Neural progenitor cell (in vitro differentiated cells): ENCODE measurements at regions not wholly inside any gene's neighbourhood (a gene's known extent, or its start where the extent isn't known, plus 50 kb on each side); places are given as distances from the start of the nearest gene placed in this dataset.

Experiments
- DNase-seq: peaks from one replicate; pipeline ENCODE4 v3.0.0-alpha.2; 2016; ENCODE audit warnings: low spot score
- H2AFZ ChIP-seq: fragments of 200-600 bp; sonication (generic); replicated peaks from 2 replicates; pipeline ENCODE4 v1.6.1; 2016; ENCODE audit warnings: antibody characterized with exemption
- H3F3A ChIP-seq: fragments of 200-600 bp; sonication (generic); 2 replicates; pipeline ENCODE4 v1.6.1; 2016; ENCODE audit warnings: antibody characterized with exemption, low read depth
- H3K27ac ChIP-seq: fragments of 200-600 bp; sonication (generic); 2 replicates; pipeline ENCODE4 v1.5.1; 2016; ENCODE audit warnings: mild to moderate bottlenecking
- H3K27me3 ChIP-seq: fragments of 200-600 bp; sonication (generic); 2 replicates; pipeline ENCODE4 v1.6.1; 2016; ENCODE audit warnings: mild to moderate bottlenecking, moderate library complexity
- H3K36me3 ChIP-seq: fragments of 200-600 bp; sonication (generic); 2 replicates; pipeline ENCODE4 v1.5.1; 2016
- H3K4me1 ChIP-seq: fragments of 200-600 bp; sonication (generic); 2 replicates; pipeline ENCODE4 v1.6.1; 2016; ENCODE audit warnings: mixed run types
- H3K4me2 ChIP-seq: fragments of 200-600 bp; sonication (generic); 2 replicates; pipeline ENCODE4 v1.6.1; 2016
- H3K4me3 ChIP-seq: fragments of 200-600 bp; sonication (generic); 2 replicates; pipeline ENCODE4 v1.5.1; 2016
- H3K79me2 ChIP-seq: fragments of 200-600 bp; sonication (generic); 2 replicates; pipeline ENCODE4 v1.6.1; 2016; ENCODE audit warnings: low read depth
- H3K9ac ChIP-seq: fragments of 200-600 bp; sonication (generic); 2 replicates; pipeline ENCODE4 v1.6.1; 2016
- H3K9me3 ChIP-seq: fragments of 200-600 bp; sonication (generic); 2 replicates; pipeline ENCODE4 v1.5.1; 2016; ENCODE audit warnings: low read depth
- H4K20me1 ChIP-seq: fragments of 200-600 bp; sonication (generic); 2 replicates; pipeline ENCODE4 v1.6.1; 2016; ENCODE audit warnings: low read depth
- H3K27ac Mint-ChIP-seq: 3 replicates; pipeline ENCODE4 v1.8.0; 2021; ENCODE audit warnings: mixed read lengths
- H3K27me3 Mint-ChIP-seq: 2 replicates; pipeline ENCODE4 v1.8.0; 2022; ENCODE audit warnings: low read depth, mild to moderate bottlenecking, inconsistent platforms, moderate library complexity, mixed read lengths; ENCODE audit not compliant: insufficient read depth
- H3K36me3 Mint-ChIP-seq: 3 replicates; pipeline ENCODE4 v1.8.0; 2021; ENCODE audit warnings: mixed read lengths
- H3K4me1 Mint-ChIP-seq: 3 replicates; pipeline ENCODE4 v1.8.0; 2021; ENCODE audit warnings: mixed read lengths
- H3K4me3 Mint-ChIP-seq: 3 replicates; pipeline ENCODE4 v1.8.0; 2021; ENCODE audit warnings: mild to moderate bottlenecking, moderate library complexity, mixed read lengths
- H3K9me3 Mint-ChIP-seq: 3 replicates; pipeline ENCODE4 v1.8.0; 2020; ENCODE audit warnings: mixed read lengths
- CTCF ChIP-seq: fragments of 200-600 bp; sonication (generic); IDR thresholded peaks from 2 replicates; pipeline ENCODE4 v1.5.1; 2017; ENCODE audit warnings: antibody characterized with exemption, mild to moderate bottlenecking
- EZH2 ChIP-seq: fragments of 200-600 bp; sonication (generic); IDR thresholded peaks from 2 replicates; pipeline ENCODE4 v1.6.1; 2017; ENCODE audit warnings: antibody characterized with exemption, mild to moderate bottlenecking, moderate library complexity
- EZH2phosphoT487 ChIP-seq: fragments of 200-600 bp; sonication (generic); IDR thresholded peaks from 2 replicates; pipeline ENCODE4 v1.6.1; 2017; ENCODE audit warnings: antibody characterized with exemption

GRCh38 chr3:3545360-3545759 lies 253.9 kb upstream of the LRRN1 start:
- Mint-ChIP-seq H3K27ac (no peak overlapping the region), H3K27me3 (peaks cover 2% of the 10 kb centered on the region), H3K4me3 (no peak overlapping the region), H3K4me1 (no peaks in the 10 kb centered on the region), H3K36me3 (no peaks in the 10 kb centered on the region), H3K9me3 (peaks cover 3% of the 10 kb centered on the region)
- no peak overlapping the region for H3K9ac ChIP-seq
- no peaks in the 10 kb centered on the region for H3K9me3 ChIP-seq
- H3K36me3 ChIP-seq = no peaks in the 10 kb centered on the region
- H3K27ac ChIP-seq = no peak overlapping the region
- no peak overlapping the region for H3K4me3 ChIP-seq
- H3K4me1 ChIP-seq = no peaks in the 10 kb centered on the region
- H4K20me1 ChIP-seq = no peaks in the 10 kb centered on the region
- H3K79me2 ChIP-seq = no peaks in the 10 kb centered on the region
- no peak for DNase-seq
- H3F3A ChIP-seq = no peaks in the 10 kb centered on the region
- H3K27me3 ChIP-seq = no peaks in the 10 kb centered on the region
- H2AFZ ChIP-seq = no peak overlapping the region
- TF ChIP-seq EZH2 (no peak), EZH2phosphoT487 (no peak), CTCF (no peak)
- H3K4me2 ChIP-seq = no peak overlapping the region

- Histone ChIP-seq H3K4me1 (no peaks in the 10 kb centered on the region), H3K36me3 (no peaks in the 10 kb centered on the region), H3K4me3 (no peak overlapping the region), H3K9me3 (no peaks in the 10 kb centered on the region), H3K79me2 (no peaks in the 10 kb centered on the region), H3F3A (no peaks in the 10 kb centered on the region), H3K4me2 (no peak overlapping the region), H4K20me1 (no peaks in the 10 kb centered on the region), H3K9ac (no peak overlapping the region), H3K27ac (no peak overlapping the region), H2AFZ (no peak overlapping the region), H3K27me3 (no peaks in the 10 kb centered on the region)
- Mint-ChIP-seq H3K9me3 (no peaks in the 10 kb centered on the region), H3K4me1 (peaks cover 14% of the 10 kb centered on the region), H3K27me3 (peaks cover 2% of the 10 kb centered on the region), H3K36me3 (no peaks in the 10 kb centered on the region), H3K27ac (no peak overlapping the region), H3K4me3 (no peak overlapping the region)
- DNase-seq = no peak
- TF ChIP-seq EZH2phosphoT487 = no peak
- no peak for TF ChIP-seq CTCF
- no peak for TF ChIP-seq EZH2
Measured at GRCh38 chr3:3538451-3538850, 260.8 kb upstream of the LRRN1 start.

GRCh38 chr3:3532508-3532907 lies 266.7 kb upstream of the LRRN1 start:
- TF ChIP-seq CTCF (no peak), EZH2phosphoT487 (no peak), EZH2 (no peak)
- no peaks in the 10 kb centered on the region for H3K36me3 Mint-ChIP-seq

GRCh38 chr3:3531476-3531875 lies 267.8 kb upstream of the LRRN1 start:
- no peaks in the 10 kb centered on the region for H3K36me3 ChIP-seq
- DNase-seq = no peak
- no peak overlapping the region for H2AFZ ChIP-seq
- no peaks in the 10 kb centered on the region for H3K4me1 ChIP-seq
- H3K27ac Mint-ChIP-seq = no peak overlapping the region
- H3K27me3 ChIP-seq = no peaks in the 10 kb centered on the region
- H3K9me3 Mint-ChIP-seq = no peaks in the 10 kb centered on the region
- no peaks in the 10 kb centered on the region for H3K4me1 Mint-ChIP-seq
- no peak overlapping the region for H3K4me2 ChIP-seq
- H3F3A ChIP-seq = no peaks in the 10 kb centered on the region
- no peak overlapping the region for H3K27ac ChIP-seq
- H3K79me2 ChIP-seq = no peaks in the 10 kb centered on the region
- H4K20me1 ChIP-seq = no peaks in the 10 kb centered on the region
- H3K9ac ChIP-seq = no peak overlapping the region
- no peaks in the 10 kb centered on the region for H3K9me3 ChIP-seq
- H3K27me3 Mint-ChIP-seq = no peaks in the 10 kb centered on the region
- H3K36me3 Mint-ChIP-seq = no peaks in the 10 kb centered on the region
- TF ChIP-seq CTCF = no peak
- no peak for TF ChIP-seq EZH2phosphoT487
- no peak for TF ChIP-seq EZH2
- H3K4me3 ChIP-seq = no peak overlapping the region
- no peak overlapping the region for H3K4me3 Mint-ChIP-seq

More at GRCh38 chr3:3532508-3532907, 266.7 kb upstream of the LRRN1 start:
- no peaks in the 10 kb centered on the region for H3F3A ChIP-seq
- H3K79me2 ChIP-seq = no peaks in the 10 kb centered on the region
- H3K9me3 ChIP-seq = no peaks in the 10 kb centered on the region
- H3K4me1 ChIP-seq = no peaks in the 10 kb centered on the region
- no peak overlapping the region for H3K4me2 ChIP-seq
- DNase-seq = no peak
- Mint-ChIP-seq H3K27ac (no peak overlapping the region), H3K4me1 (no peaks in the 10 kb centered on the region), H3K27me3 (no peaks in the 10 kb centered on the region), H3K4me3 (no peak overlapping the region), H3K9me3 (no peaks in the 10 kb centered on the region)
- no peak overlapping the region for H3K4me3 ChIP-seq
- no peak overlapping the region for H2AFZ ChIP-seq
- H3K27me3 ChIP-seq = no peaks in the 10 kb centered on the region
- no peak overlapping the region for H3K9ac ChIP-seq
- H3K27ac ChIP-seq = no peak overlapping the region
- H3K36me3 ChIP-seq = no peaks in the 10 kb centered on the region
- no peaks in the 10 kb centered on the region for H4K20me1 ChIP-seq
